ENCODE measurements at regions not wholly inside any gene's neighbourhood (a gene's known extent, or its start where the extent isn't known, plus 50 kb on each side); places are given as distances from the start of the nearest gene placed in this dataset.
"Not testable (repeated sequence)": the region's sequence is repeated elsewhere in the genome, so short reads cannot be mapped to it uniquely, and the experiment has no call there.

- peak in 1 of 3 donors; percentile 19 for DNase-seq
Observed at GRCh38 chr6:82584194-82584695, 220.6 kb downstream of the TPBG start.

- no peak for DNase-seq
Observed at GRCh38 chr6:82584856-82585255, 221.2 kb downstream of the TPBG start.

- no peak for DNase-seq
Observed at GRCh38 chr6:82588020-82588419, 224.4 kb downstream of the TPBG start.

- no peak for DNase-seq
Observed at GRCh38 chr6:82588859-82589412, 225.3 kb downstream of the TPBG start.

GRCh38 chr6:82589509-82590206 lies 226.0 kb downstream of the TPBG start:
- peak in 1 of 3 donors; percentile 64 for DNase-seq

GRCh38 chr6:82597201-82597600 lies 233.6 kb downstream of the TPBG start:
- no peak for DNase-seq

- DNase-seq, result no peak
Observed at GRCh38 chr6:82602776-82603175, 239.2 kb downstream of the TPBG start.

- DNase-seq, result peak in 2 of 3 donors; percentile 16 to 35
Observed at GRCh38 chr6:82603871-82604270, 240.3 kb downstream of the TPBG start.

GRCh38 chr6:82607998-82608725 lies 244.5 kb downstream of the TPBG start:
- no peak for DNase-seq

- DNase-seq, result no peak
Observed at GRCh38 chr6:82608781-82609180, 245.2 kb downstream of the TPBG start.

GRCh38 chr6:82611751-82612150 lies 248.1 kb downstream of the TPBG start:
- DNase-seq, result no peak

- DNase-seq, result peak; percentile 9 to 44 (median 17)
Observed at GRCh38 chr6:82612475-82613039, 248.9 kb downstream of the TPBG start.

- DNase-seq, result no peak
Observed at GRCh38 chr6:82614518-82614917, 250.9 kb downstream of the TPBG start.

- no peak for DNase-seq
Observed at GRCh38 chr6:82616386-82617028, 252.9 kb downstream of the TPBG start.

GRCh38 chr6:82617648-82618047 lies 254.0 kb downstream of the TPBG start:
- DNase-seq, result no peak

- no peak for DNase-seq
Observed at GRCh38 chr6:82619573-82619972, 256.0 kb downstream of the TPBG start.

GRCh38 chr6:82622461-82622860 lies 258.8 kb downstream of the TPBG start:
- no peak for DNase-seq

GRCh38 chr6:82624251-82624650 lies 260.6 kb downstream of the TPBG start:
- no peak for DNase-seq

GRCh38 chr6:82626946-82627345 lies 263.3 kb downstream of the TPBG start:
- not testable (repeated sequence) for DNase-seq

- DNase-seq, result no peak
Observed at GRCh38 chr6:82629921-82630320, 266.3 kb downstream of the TPBG start.

- DNase-seq, result no peak
Observed at GRCh38 chr6:82641677-82642076, 278.1 kb downstream of the TPBG start.
